ENCODE measurements at regions not wholly inside any gene's neighbourhood (a gene's known extent, or its start where the extent isn't known, plus 50 kb on each side); places are given as distances from the start of the nearest gene placed in this dataset.

GRCh38 chr9:79264511-79265355 is 307.0 kb upstream of the TLE4 start:
- no peak overlapping the region for H3K27ac ChIP-seq
- no peak for TF ChIP-seq ZFX (IDR thresholded peaks at IDR 0.05)
- no peak for TF ChIP-seq CTCF (conservative IDR thresholded peaks at IDR 0.05)

GRCh38 chr9:79266986-79267385 is 304.8 kb upstream of the TLE4 start:
- no peak overlapping the region for H3K27ac ChIP-seq
- no peak for TF ChIP-seq CTCF (conservative IDR thresholded peaks at IDR 0.05)
- TF ChIP-seq ZFX (IDR thresholded peaks at IDR 0.05) = no peak

- no peak for TF ChIP-seq ZFX (IDR thresholded peaks at IDR 0.05)
- no peak for TF ChIP-seq CTCF (conservative IDR thresholded peaks at IDR 0.05)
Measured at GRCh38 chr9:79268806-79269205, 303.0 kb upstream of the TLE4 start.

GRCh38 chr9:79273311-79273710 is 298.5 kb upstream of the TLE4 start:
- H3K27ac ChIP-seq = no peak overlapping the region
- no peak for TF ChIP-seq ZFX (IDR thresholded peaks at IDR 0.05)
- no peak for TF ChIP-seq CTCF (conservative IDR thresholded peaks at IDR 0.05)

More at GRCh38 chr9:79268806-79269205, 303.0 kb upstream of the TLE4 start:
- H3K27ac ChIP-seq = no peak overlapping the region

GRCh38 chr9:79279356-79279755 is 292.4 kb upstream of the TLE4 start:
- no peak overlapping the region for H3K27ac ChIP-seq
- TF ChIP-seq CTCF (conservative IDR thresholded peaks at IDR 0.05) (no peak), ZFX (IDR thresholded peaks at IDR 0.05) (no peak)

- no peak overlapping the region for H3K27ac ChIP-seq
Measured at GRCh38 chr9:79280691-79281090, 291.1 kb upstream of the TLE4 start.

More at GRCh38 chr9:79280691-79281090, 291.1 kb upstream of the TLE4 start:
- TF ChIP-seq ZFX (IDR thresholded peaks at IDR 0.05) (no peak), CTCF (conservative IDR thresholded peaks at IDR 0.05) (no peak)
